ENCODE measurements at regions not wholly inside any gene's neighbourhood (a gene's known extent, or its start where the extent isn't known, plus 50 kb on each side); places are given as distances from the start of the nearest gene placed in this dataset.

- no peak for TF ChIP-seq GATA3 (IDR thresholded peaks at IDR 0.05; ENCODE audit: low read depth, low read length)
- TF ChIP-seq GATA2 (IDR thresholded peaks at IDR 0.05; ENCODE audit: low read depth, low read length), result no peak
Observed at GRCh38 chr6:6785163-6785521, 196.6 kb downstream of the LY86 start.

All from SH-SY5Y (cell line).